Ishikawa (cell line): ENCODE measurements at regions not wholly inside any gene's neighbourhood (a gene's known extent, or its start where the extent isn't known, plus 50 kb on each side); places are given as distances from the start of the nearest gene placed in this dataset.

Experiments used
- EP300 ChIP-seq: IDR thresholded peaks from 2 replicates; pipeline ENCODE4 v1.6.1; 2012; ENCODE audit warnings: borderline replicate concordance
- RAD21 ChIP-seq: IDR thresholded peaks from 2 replicates; pipeline ENCODE4 v1.6.1; 2012; ENCODE audit warnings: low read depth

DNA sequence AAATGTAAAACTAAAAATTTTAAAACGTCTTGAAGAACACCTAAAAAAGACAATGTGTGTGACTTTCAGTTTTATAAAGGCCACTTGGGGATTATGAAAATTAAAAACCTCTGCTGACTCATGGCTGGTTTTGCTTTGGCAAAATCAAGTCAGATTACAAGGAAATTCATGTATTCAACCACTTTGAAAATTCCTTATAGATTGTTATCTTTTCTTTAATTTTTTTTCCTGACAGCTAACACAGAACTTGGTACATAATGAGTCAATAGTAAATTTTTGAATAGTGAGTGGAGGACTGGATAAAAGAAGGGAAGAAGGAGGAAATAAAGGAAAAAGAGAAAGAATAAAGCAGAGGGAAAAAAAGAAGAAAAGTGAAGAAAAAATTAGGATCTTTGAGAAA lies 1774.7 kb upstream of the ACO1 start:
- TF ChIP-seq RAD21 (no peak), EP300 (no peak)
